ENCODE measurements at regions not wholly inside any gene's neighbourhood (a gene's known extent, or its start where the extent isn't known, plus 50 kb on each side); places are given as distances from the start of the nearest gene placed in this dataset.

- no peaks in the 10 kb centered on the region for H3K27me3 ChIP-seq
- TF ChIP-seq CTCF (IDR thresholded peaks at IDR 0.05) (no peak), EP300 (IDR thresholded peaks at IDR 0.05) (no peak), POLR2AphosphoS5 (IDR thresholded peaks at IDR 0.05) (no peak), POLR2A (IDR thresholded peaks at IDR 0.05; ENCODE audit: low read depth) (no peak)
- H3K4me3 ChIP-seq = no peak overlapping the region
- H3K4me1 ChIP-seq = peaks cover 0 to 10% (median 3%) of the 10 kb centered on the region in 4 donors
- H3K36me3 ChIP-seq = no peaks in the 10 kb centered on the region
- 77% methylated on average over 5 of the region's 5 CpGs for WGBS
- H3K9me3 ChIP-seq = no peaks in the 10 kb centered on the region
- no peak overlapping the region for H3K27ac ChIP-seq (replicated peaks in 1 of 4)
- intact Hi-C loops (cut with DNase I) = no loop called here
- no peak for DNase-seq (ENCODE audit: extremely low spot score)
Observed at GRCh38 chr6:22965889-22966288, 396.5 kb downstream of the HDGFL1 start.

GRCh38 chr6:22966691-22967422, 397.5 kb downstream of the HDGFL1 start:
- 73% methylated on average over 3 of the region's 3 CpGs for WGBS
- no peak for TF ChIP-seq CTCF (IDR thresholded peaks at IDR 0.05)
- TF ChIP-seq EP300 (IDR thresholded peaks at IDR 0.05) = no peak
- TF ChIP-seq POLR2A (IDR thresholded peaks at IDR 0.05; ENCODE audit: low read depth) = no peak
- no peak for TF ChIP-seq POLR2AphosphoS5 (IDR thresholded peaks at IDR 0.05)

GRCh38 chr6:22970004-22970403, 400.6 kb downstream of the HDGFL1 start:
- DNase-seq (ENCODE audit: extremely low spot score) = no peak
- Histone ChIP-seq H3K27ac (replicated peaks in 1 of 4) (no peak overlapping the region), H3K4me3 (no peak overlapping the region), H3K4me1 (peaks cover 0 to 10% (median 3%) of the 10 kb centered on the region in 4 donors), H3K27me3 (no peaks in the 10 kb centered on the region), H3K9me3 (no peaks in the 10 kb centered on the region), H3K36me3 (no peaks in the 10 kb centered on the region)
- intact Hi-C loops (cut with DNase I) = no loop called here
- TF ChIP-seq POLR2A (IDR thresholded peaks at IDR 0.05; ENCODE audit: low read depth) (no peak), CTCF (IDR thresholded peaks at IDR 0.05) (no peak)
- WGBS = 95% methylated on average over 1 of the region's 1 CpG

More at GRCh38 chr6:22966691-22967422, 397.5 kb downstream of the HDGFL1 start:
- no peak for DNase-seq (ENCODE audit: extremely low spot score)
- Histone ChIP-seq H3K4me1 (peaks cover 0 to 10% (median 3%) of the 10 kb centered on the region in 4 donors), H3K27ac (replicated peaks in 1 of 4) (no peak overlapping the region), H3K36me3 (no peaks in the 10 kb centered on the region), H3K27me3 (no peaks in the 10 kb centered on the region), H3K9me3 (no peaks in the 10 kb centered on the region), H3K4me3 (no peak overlapping the region)
- intact Hi-C loops (cut with DNase I) = no loop called here

GRCh38 chr6:22972771-22973170, 403.4 kb downstream of the HDGFL1 start:
- intact Hi-C loops (cut with DNase I) = no loop called here
- Histone ChIP-seq H3K9me3 (no peaks in the 10 kb centered on the region), H3K36me3 (no peaks in the 10 kb centered on the region), H3K27ac (replicated peaks in 1 of 4) (no peak overlapping the region), H3K4me3 (no peak overlapping the region), H3K27me3 (no peaks in the 10 kb centered on the region), H3K4me1 (no peaks in the 10 kb centered on the region)
- no peak for DNase-seq (ENCODE audit: extremely low spot score)
- no peak for TF ChIP-seq CTCF (IDR thresholded peaks at IDR 0.05)
- TF ChIP-seq EP300 (IDR thresholded peaks at IDR 0.05) = no peak
- TF ChIP-seq POLR2AphosphoS5 (IDR thresholded peaks at IDR 0.05) = no peak
- TF ChIP-seq POLR2A (IDR thresholded peaks at IDR 0.05; ENCODE audit: low read depth) = no peak
- 97% methylated on average over 3 of the region's 3 CpGs for WGBS

GRCh38 chr6:22975079-22975478, 405.7 kb downstream of the HDGFL1 start:
- no peaks in the 10 kb centered on the region for H3K4me1 ChIP-seq
- no peaks in the 10 kb centered on the region for H3K9me3 ChIP-seq
- H3K27ac ChIP-seq (replicated peaks in 1 of 4) = no peak overlapping the region
- intact Hi-C loops (cut with DNase I) = no loop called here
- H3K27me3 ChIP-seq = no peaks in the 10 kb centered on the region
- DNase-seq (ENCODE audit: extremely low spot score) = no peak
- H3K36me3 ChIP-seq = no peaks in the 10 kb centered on the region
- no peak overlapping the region for H3K4me3 ChIP-seq
- WGBS = 59% methylated on average over 1 of the region's 1 CpG
- TF ChIP-seq POLR2AphosphoS5 (IDR thresholded peaks at IDR 0.05) (no peak), CTCF (IDR thresholded peaks at IDR 0.05) (no peak), POLR2A (IDR thresholded peaks at IDR 0.05; ENCODE audit: low read depth) (no peak), EP300 (IDR thresholded peaks at IDR 0.05) (no peak)

All from esophagus muscularis mucosa (tissue), 4 donors.